Subcutaneous abdominal adipose tissue (tissue), 5 donors: ENCODE measurements at regions not wholly inside any gene's neighbourhood (a gene's known extent, or its start where the extent isn't known, plus 50 kb on each side); places are given as distances from the start of the nearest gene placed in this dataset.
A peak's percentile ranks its signal among the peaks of the same experiment; 100 is the strongest.

Source experiments
- H3K27ac ChIP-seq: one replicate; pipeline ENCODE4 v1.7.0; 2013; ENCODE audit warnings: low read depth, mild to moderate bottlenecking, inconsistent platforms, low read length, moderate library complexity
- H3K27me3 ChIP-seq, 5 donors: one replicate each; pipeline ENCODE4 v1.7.0; 2013; ENCODE audit warnings: low read length in 5 of 5, inconsistent platforms in 1 of 5; ENCODE audit not compliant: control insufficient read depth in 5 of 5, insufficient read depth in 4 of 5
- H3K36me3 ChIP-seq, 5 donors: one replicate each; pipeline ENCODE4 v1.7.0; 2013; ENCODE audit warnings: low read length in 5 of 5; ENCODE audit not compliant: control insufficient read depth in 5 of 5, insufficient read depth in 5 of 5
- H3K4me1 ChIP-seq, 5 donors: one replicate each; pipeline ENCODE4 v1.7.0; 2013; ENCODE audit warnings: low read length in 5 of 5, mild to moderate bottlenecking in 3 of 5, moderate library complexity in 1 of 5; ENCODE audit not compliant: control insufficient read depth in 5 of 5, insufficient read depth in 5 of 5
- H3K4me3 ChIP-seq, 5 donors: one replicate each; pipeline ENCODE4 v1.7.0; 2013; ENCODE audit warnings: low read length in 5 of 5, low read depth in 1 of 5
- H3K9ac ChIP-seq, 5 donors: one replicate each; pipeline ENCODE4 v1.7.0; 2013; ENCODE audit warnings: low read length in 5 of 5, mild to moderate bottlenecking in 4 of 5, moderate library complexity in 3 of 5
- H3K9me3 ChIP-seq, 5 donors: one replicate each; pipeline ENCODE4 v1.7.0; 2013; ENCODE audit warnings: low read length in 5 of 5; ENCODE audit not compliant: control insufficient read depth in 5 of 5
- donor health status: healthy.
- donor health status: healthy.
- donor health status: healthy.
- donor health status: healthy.
- donor health status: healthy.

DNA sequence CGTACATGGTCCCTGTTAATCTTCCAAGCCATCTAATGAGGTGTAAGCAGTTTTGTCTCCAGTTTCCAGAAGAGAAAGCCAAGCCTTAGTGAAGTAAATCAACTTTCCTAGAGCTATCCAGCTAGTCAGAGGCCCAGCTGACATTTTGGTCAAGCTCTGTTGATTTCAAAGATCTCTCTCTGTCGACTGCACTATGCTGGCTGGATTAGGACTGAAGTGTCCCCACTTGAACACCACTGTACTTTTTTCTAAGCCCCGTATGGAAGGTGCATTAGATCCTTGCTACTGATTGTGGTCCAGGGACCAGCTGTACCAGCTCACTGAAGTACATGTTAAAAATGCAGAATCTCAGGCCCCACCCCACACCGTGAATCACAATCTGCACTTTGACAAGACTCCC, 176.5 kb upstream of the NAV2 start:
- Histone ChIP-seq H3K9ac (no peak overlapping the region), H3K27me3 (no peaks in the 10 kb centered on the region), H3K4me3 (no peak overlapping the region), H3K9me3 (no peaks in the 10 kb centered on the region), H3K36me3 (no peaks in the 10 kb centered on the region), H3K27ac (no peak overlapping the region), H3K4me1 (no peaks in the 10 kb centered on the region)

DNA sequence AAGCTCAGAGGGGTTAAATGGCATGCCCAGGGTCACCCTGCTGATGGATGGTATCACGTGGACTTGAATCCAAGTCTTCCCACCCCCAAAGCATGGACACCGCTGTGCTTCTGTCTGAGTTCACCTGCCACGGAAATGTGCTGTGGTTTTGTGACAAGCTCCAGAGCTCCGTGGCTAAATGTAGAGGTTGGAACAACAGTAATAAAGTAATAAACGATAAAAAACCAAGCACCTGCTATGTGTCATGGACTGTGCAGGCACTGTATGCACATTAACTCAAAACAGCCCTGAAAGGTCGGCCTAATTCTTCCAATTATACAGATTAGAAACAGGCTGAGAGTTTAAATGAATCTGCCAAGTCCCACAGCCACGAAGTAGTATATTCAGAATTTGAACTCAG, 182.1 kb upstream of the NAV2 start:
- Histone ChIP-seq H3K27me3 (peaks cover 0 to 5% (median 0%) of the 10 kb centered on the region in 5 donors), H3K27ac (no peak overlapping the region), H3K36me3 (no peaks in the 10 kb centered on the region), H3K4me3 (no peak overlapping the region), H3K9me3 (no peaks in the 10 kb centered on the region), H3K9ac (no peak overlapping the region), H3K4me1 (no peaks in the 10 kb centered on the region)

DNA sequence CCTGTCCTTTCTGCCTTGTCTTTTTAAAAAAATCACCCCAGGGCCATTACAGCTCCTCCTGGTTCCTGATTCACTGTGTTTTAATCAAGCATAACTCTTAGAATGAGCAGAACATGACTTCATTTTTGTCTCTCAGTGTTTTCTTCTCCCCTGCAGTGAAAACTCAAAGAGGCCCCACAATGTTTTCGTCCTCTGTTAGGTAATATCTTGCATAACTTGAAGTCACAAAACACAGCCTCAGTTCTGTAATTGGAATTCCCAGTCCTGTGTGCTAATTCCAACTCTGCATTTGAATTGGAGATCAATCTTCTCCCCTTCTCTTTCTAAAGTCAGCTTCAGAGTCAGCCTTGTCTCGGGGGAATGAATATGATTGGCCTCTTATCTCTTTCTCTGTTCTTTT, 186.5 kb upstream of the NAV2 start:
- H3K36me3 ChIP-seq, result no peaks in the 10 kb centered on the region
- H3K4me1 ChIP-seq, result peaks cover 0 to 13% (median 0%) of the 10 kb centered on the region in 5 donors
- peaks cover 0 to 5% (median 0%) of the 10 kb centered on the region in 5 donors for H3K27me3 ChIP-seq
- H3K27ac ChIP-seq, result no peak overlapping the region
- no peak overlapping the region for H3K9ac ChIP-seq
- H3K4me3 ChIP-seq, result no peak overlapping the region
- no peaks in the 10 kb centered on the region for H3K9me3 ChIP-seq

DNA sequence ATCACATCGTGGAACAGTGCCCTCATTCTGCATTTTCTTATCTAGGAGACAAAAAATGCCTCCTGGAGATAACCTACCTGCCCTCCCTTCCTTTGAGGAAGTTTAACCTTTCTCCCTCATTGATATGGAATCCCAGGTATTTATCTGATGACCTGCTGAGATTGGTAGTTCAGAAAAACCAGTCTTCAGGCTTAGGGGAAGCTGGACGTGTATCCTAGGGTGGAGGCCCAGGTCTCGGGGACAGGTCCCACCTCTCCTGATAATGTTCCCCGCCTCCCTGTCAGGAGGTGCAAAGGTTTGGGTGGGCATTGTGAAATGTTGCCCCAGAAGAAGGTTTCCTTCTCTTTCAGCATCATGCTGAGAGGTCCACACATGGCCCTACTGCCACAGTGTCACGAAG, 186.9 kb upstream of the NAV2 start:
- Histone ChIP-seq H3K27me3 (peaks cover 0 to 5% (median 0%) of the 10 kb centered on the region in 5 donors), H3K9me3 (no peaks in the 10 kb centered on the region), H3K4me1 (peaks cover 0 to 13% (median 0%) of the 10 kb centered on the region in 5 donors), H3K36me3 (no peaks in the 10 kb centered on the region), H3K9ac (no peak overlapping the region), H3K27ac (no peak overlapping the region), H3K4me3 (no peak overlapping the region)

DNA sequence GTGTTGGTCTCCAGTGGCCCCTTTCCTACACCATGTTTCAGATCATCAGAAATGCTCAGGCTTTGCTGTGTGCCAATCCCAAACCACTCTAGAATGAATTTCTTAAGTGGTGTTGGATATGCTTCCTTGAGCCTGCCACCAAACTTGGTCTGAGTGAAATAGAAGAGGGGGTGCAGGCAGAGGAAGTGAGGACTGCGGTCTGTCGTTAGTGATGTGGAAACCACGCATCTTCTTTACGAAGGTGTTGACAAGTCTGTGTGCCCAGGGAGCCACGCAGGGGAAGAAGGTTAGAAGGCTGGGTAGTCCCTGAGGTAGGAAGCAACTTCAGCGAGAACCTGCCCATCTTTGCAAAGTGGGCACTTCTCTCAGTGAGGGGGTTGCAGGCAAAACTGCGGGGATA, 187.4 kb upstream of the NAV2 start:
- Histone ChIP-seq H3K9me3 (no peaks in the 10 kb centered on the region), H3K4me3 (no peak overlapping the region), H3K9ac (no peak overlapping the region), H3K27ac (no peak overlapping the region), H3K36me3 (no peaks in the 10 kb centered on the region), H3K4me1 (peaks cover 0 to 13% (median 0%) of the 10 kb centered on the region in 5 donors), H3K27me3 (peaks cover 0 to 5% (median 0%) of the 10 kb centered on the region in 5 donors)

DNA sequence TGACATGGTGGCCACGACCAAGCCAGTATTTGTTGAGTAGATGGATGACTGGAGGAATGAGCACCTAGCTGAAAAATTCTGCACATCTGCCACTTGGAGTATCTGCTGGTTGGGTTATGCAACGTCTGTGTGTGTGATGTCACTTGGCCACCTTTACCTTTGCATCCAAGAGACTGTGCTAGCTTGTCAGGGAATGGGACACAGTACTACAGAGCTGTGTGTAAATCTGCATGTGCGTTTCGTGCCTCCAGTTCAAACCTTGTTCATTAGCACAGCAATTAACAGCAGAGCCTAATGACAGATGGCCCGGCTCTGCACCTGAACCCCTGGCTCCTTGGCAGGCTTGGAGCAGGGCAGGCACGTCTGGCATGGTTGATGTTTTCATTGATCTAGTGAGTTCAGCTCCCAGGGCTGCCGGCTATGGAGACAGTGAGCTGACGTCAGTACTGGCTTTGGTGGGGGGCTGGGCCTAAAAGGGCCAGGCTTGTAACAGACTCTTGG, 188.4 kb upstream of the NAV2 start:
- Histone ChIP-seq H3K4me1 (peaks cover 0 to 13% (median 0%) of the 10 kb centered on the region in 5 donors), H3K4me3 (peak overlapping the region in 1 of 5 donors; percentile 20), H3K27me3 (no peaks in the 10 kb centered on the region), H3K9ac (no peak overlapping the region), H3K36me3 (no peaks in the 10 kb centered on the region), H3K27ac (no peak overlapping the region), H3K9me3 (no peaks in the 10 kb centered on the region)

DNA sequence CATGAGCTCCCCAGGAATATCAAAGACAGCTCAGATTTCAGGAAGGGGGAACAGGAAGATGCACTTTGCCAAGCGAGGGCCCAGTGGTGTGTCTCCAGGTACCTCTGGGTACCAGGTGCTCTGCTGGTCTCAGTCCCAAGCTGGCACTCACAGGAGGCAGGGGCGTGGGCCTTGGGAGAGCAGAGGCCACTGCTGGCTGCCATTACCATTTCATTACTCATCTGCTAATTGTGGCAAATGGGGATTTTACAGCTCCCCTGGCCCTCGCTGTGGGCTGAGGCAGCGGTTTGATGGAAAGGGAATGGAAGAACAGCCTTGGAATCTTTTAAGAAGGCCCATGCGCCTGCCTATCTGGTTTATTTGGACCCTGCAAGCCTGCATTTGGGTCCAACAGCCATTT, 192.0 kb upstream of the NAV2 start:
- H3K27ac ChIP-seq, result no peak overlapping the region
- H3K4me3 ChIP-seq, result no peak overlapping the region
- H3K4me1 ChIP-seq, result peaks cover 0 to 13% (median 0%) of the 10 kb centered on the region in 5 donors
- no peaks in the 10 kb centered on the region for H3K36me3 ChIP-seq
- H3K9me3 ChIP-seq, result no peaks in the 10 kb centered on the region
- H3K27me3 ChIP-seq, result no peaks in the 10 kb centered on the region
- no peak overlapping the region for H3K9ac ChIP-seq

DNA sequence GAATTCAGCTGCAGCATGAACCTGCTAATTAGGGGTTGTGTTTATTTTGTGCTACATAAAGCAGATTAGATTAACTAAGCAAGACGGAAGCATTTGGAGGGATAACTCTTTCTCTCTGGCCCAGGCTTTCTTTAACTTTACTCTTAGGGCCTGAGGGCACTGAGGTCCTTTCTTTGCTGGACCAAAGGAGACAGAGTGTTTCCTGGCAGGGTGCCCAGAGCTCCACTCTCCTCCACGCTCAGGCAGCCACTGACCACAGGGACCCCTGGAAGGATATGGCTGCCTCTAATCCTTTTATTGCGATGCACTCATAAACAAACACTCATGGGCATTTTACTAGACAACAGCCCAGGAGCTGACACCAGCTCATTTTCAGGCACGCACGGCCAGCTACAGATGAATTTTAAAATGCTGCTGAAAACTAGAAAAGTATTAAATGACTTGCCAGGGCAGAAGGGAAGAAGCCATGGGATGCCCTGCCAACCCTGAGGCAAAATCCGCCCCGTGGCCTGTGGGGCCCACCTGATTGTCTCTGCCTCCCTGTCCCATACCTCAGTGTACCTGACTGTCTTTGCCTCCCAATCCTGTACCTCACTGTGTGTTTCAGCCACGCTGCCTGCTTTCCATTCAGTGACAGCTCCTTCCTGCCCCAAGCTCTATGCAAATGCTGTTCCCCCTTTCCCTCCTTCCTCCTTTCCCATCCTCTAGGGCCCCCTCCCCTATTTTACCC, 192.6 kb upstream of the NAV2 start:
- Histone ChIP-seq H3K4me1 (peaks cover 0 to 9% (median 0%) of the 10 kb centered on the region in 5 donors), H3K36me3 (no peaks in the 10 kb centered on the region), H3K27me3 (no peaks in the 10 kb centered on the region), H3K4me3 (no peak overlapping the region), H3K9ac (no peak overlapping the region), H3K27ac (no peak overlapping the region), H3K9me3 (no peaks in the 10 kb centered on the region)

DNA sequence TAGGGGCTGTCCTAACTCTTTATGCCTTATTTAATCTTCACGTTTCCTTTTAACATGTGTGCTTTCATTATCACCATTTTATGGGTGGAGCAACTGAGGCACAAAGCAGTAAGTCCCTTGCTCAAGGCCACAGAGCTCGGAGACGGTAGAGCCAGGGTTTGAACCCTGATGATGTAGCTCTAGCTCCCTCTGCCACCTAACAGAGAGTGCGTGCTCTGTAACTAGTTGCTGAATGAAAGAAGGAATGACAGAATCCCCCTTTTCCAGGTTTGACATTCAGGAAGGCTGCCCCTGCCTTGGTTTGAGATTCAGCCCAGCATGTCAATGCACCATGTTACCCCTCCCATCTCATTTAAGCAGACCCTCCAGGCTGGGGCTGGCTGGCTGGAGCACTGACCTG, 193.3 kb upstream of the NAV2 start:
- Histone ChIP-seq H3K27ac (no peak overlapping the region), H3K27me3 (no peaks in the 10 kb centered on the region), H3K4me1 (peaks cover 0 to 2% (median 0%) of the 10 kb centered on the region in 5 donors), H3K4me3 (no peak overlapping the region), H3K9me3 (no peaks in the 10 kb centered on the region), H3K36me3 (no peaks in the 10 kb centered on the region), H3K9ac (no peak overlapping the region)

DNA sequence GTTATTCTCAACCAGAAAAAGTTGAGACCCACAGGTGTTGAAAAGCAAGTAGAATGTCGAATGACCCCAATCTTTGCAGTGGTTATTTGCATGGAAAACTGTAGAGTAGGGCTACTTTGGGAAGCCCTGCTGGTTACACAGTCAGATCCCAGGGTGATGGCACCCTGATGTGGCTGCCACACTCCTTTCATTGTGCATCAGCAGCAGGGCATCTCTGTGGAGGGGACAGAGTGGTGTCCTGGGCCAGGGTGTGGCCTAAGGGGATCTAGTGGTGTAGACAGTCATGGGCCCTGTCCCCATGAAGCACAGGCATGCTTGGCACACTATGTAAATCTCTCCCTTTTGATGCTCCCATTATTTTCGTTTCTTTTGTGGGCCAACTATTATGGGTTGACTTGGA, 199.4 kb upstream of the NAV2 start:
- Histone ChIP-seq H3K4me3 (no peak overlapping the region), H3K4me1 (peaks cover 0 to 24% (median 14%) of the 10 kb centered on the region in 5 donors), H3K36me3 (no peaks in the 10 kb centered on the region), H3K27ac (no peak overlapping the region), H3K27me3 (peaks cover 0 to 3% (median 0%) of the 10 kb centered on the region in 5 donors), H3K9me3 (no peaks in the 10 kb centered on the region), H3K9ac (no peak overlapping the region)
